Right lobe of liver (tissue), 6 donors: ENCODE measurements at regions not wholly inside any gene's neighbourhood (a gene's known extent, or its start where the extent isn't known, plus 50 kb on each side); places are given as distances from the start of the nearest gene placed in this dataset.

Experiments used
- ATAC-seq, 4 donors: fragments of 200-7000 bp; cut with Tn5 transposase; one replicate each; pipeline ENCODE4 v1.9.1; 2020; ENCODE audit warnings: mild to moderate bottlenecking in 4 of 4, moderate library complexity in 4 of 4
- DNase-seq, 3 donors: peaks; one replicate each; pipeline ENCODE4 v3.0.0-alpha.2; 2020
- H3K27ac ChIP-seq, 3 donors: fragments of 200-600 bp; one replicate each; pipeline ENCODE4 v1.8.0; 2022
- H3K27me3 ChIP-seq, 2 donors: fragments of 200-600 bp; one replicate each; pipeline ENCODE4 v1.8.0; 2022
- H3K36me3 ChIP-seq, 4 donors: fragments of 200-600 bp; sonication (generic) in 1 of 4; one replicate each; pipeline versions ENCODE4 v1.5.1 to v1.8.0; 2017 to 2022; ENCODE audit warnings: control low read depth in 1 of 4
- H3K4me1 ChIP-seq, 4 donors: fragments of 200-600 bp; sonication (generic) in 1 of 4; one replicate each; pipeline versions ENCODE4 v1.5.1 to v1.8.0; 2017 to 2022; ENCODE audit warnings: control low read depth in 1 of 4
- H3K4me3 ChIP-seq, 3 donors: fragments of 200-600 bp; one replicate each; pipeline ENCODE4 v1.8.0; 2022
- H3K9me3 ChIP-seq, 4 donors: fragments of 200-600 bp; sonication (generic) in 1 of 4; one replicate each; pipeline versions ENCODE4 v1.5.1 to v1.8.0; 2017 to 2022; ENCODE audit warnings: control low read depth in 1 of 4
- CTCF ChIP-seq, 4 donors: fragments of 200-600 bp in 3 of 4; fragments of 450-650 bp in 1 of 4; IDR thresholded peaks; one replicate each; pipeline versions ENCODE4 v1.5.1 to v1.8.0; 2016 to 2022; ENCODE audit warnings: antibody characterized with exemption in 4 of 4, mild to moderate bottlenecking in 2 of 4
- POLR2A ChIP-seq: fragments of 450-650 bp; IDR thresholded peaks from one replicate; pipeline ENCODE4 v1.6.1; 2017; ENCODE audit warnings: antibody characterized with exemption, mild to moderate bottlenecking
- WGBS: methylation state at CpG from one replicate; pipeline ENCODE4 v1.1.6; 2018; ENCODE audit warnings: low coverage, low lambda C conversion rate; ENCODE audit not compliant: insufficient coverage; ENCODE audit errors: missing lambda C conversion rate; 5-methylcytosine and 5-hydroxymethylcytosine counted together
- intact Hi-C, 2 donors: fragments of 100-400 bp; cut with DNase I; formaldehyde crosslinking; loops; one replicate each; pipeline versions ENCODE4 v1.11.2 to v1.14.1; 2022
- donor health status: DM: no; HTN: yes; CAD: no.
- donor health status: DM: no; HTN: no; CAD: no.
- donor health status: DM: no; HTN: no; CAD: no.
- donor health status: DM: no; HTN: yes; CAD: no.
- donor health status: DM: no; HTN: yes; CAD: no.

GRCh38 chr14:97177016-97177415 is 379.8 kb downstream of the VRK1 start:
- no peak for DNase-seq
- WGBS, result 25% methylated on average over 6 of the region's 6 CpGs
- no peaks in the 10 kb centered on the region for H3K27me3 ChIP-seq
- H3K27ac ChIP-seq, result no peak overlapping the region
- TF ChIP-seq POLR2A, result no peak
- peak in 3 of 4 donors; percentile 18 to 33 (median 26) for TF ChIP-seq CTCF (IDR thresholded peaks at IDR 0.05)
- peak in 3 of 4 donors; percentile 29 to 33 (median 32) for ATAC-seq
- intact Hi-C loops, result no loop called here
- H3K4me3 ChIP-seq, result no peak overlapping the region
- no peaks in the 10 kb centered on the region for H3K36me3 ChIP-seq
- no peaks in the 10 kb centered on the region for H3K9me3 ChIP-seq
- H3K4me1 ChIP-seq, result no peaks in the 10 kb centered on the region

- H3K4me1 ChIP-seq, result no peaks in the 10 kb centered on the region
- H3K9me3 ChIP-seq, result no peaks in the 10 kb centered on the region
- H3K4me3 ChIP-seq, result no peak overlapping the region
- H3K27me3 ChIP-seq, result no peaks in the 10 kb centered on the region
- WGBS, result 12% methylated on average over 3 of the region's 5 CpGs
- intact Hi-C loops, result no loop called here
- DNase-seq (no peak), ATAC-seq (no peak)
- no peaks in the 10 kb centered on the region for H3K36me3 ChIP-seq
- H3K27ac ChIP-seq, result no peak overlapping the region
- no peak for TF ChIP-seq POLR2A
- no peak for TF ChIP-seq CTCF (IDR thresholded peaks at IDR 0.05)
Observed at GRCh38 chr14:97177635-97178034, 380.5 kb downstream of the VRK1 start.

GRCh38 chr14:97178781-97179180 is 381.6 kb downstream of the VRK1 start:
- no peak for DNase-seq
- Histone ChIP-seq H3K36me3 (no peaks in the 10 kb centered on the region), H3K4me1 (no peaks in the 10 kb centered on the region), H3K9me3 (no peaks in the 10 kb centered on the region), H3K4me3 (no peak overlapping the region), H3K27me3 (no peaks in the 10 kb centered on the region), H3K27ac (no peak overlapping the region)
- peak in 2 of 4 donors; percentile 50 to 71 for ATAC-seq
- TF ChIP-seq POLR2A (no peak), CTCF (IDR thresholded peaks at IDR 0.05) (no peak)
- intact Hi-C loops, result no loop called here
- 37% methylated on average over 3 of the region's 5 CpGs for WGBS

GRCh38 chr14:97179573-97179972 is 382.4 kb downstream of the VRK1 start:
- ATAC-seq (no peak), DNase-seq (no peak)
- Histone ChIP-seq H3K27ac (no peak overlapping the region), H3K36me3 (no peaks in the 10 kb centered on the region), H3K4me3 (no peak overlapping the region), H3K27me3 (no peaks in the 10 kb centered on the region), H3K4me1 (no peaks in the 10 kb centered on the region), H3K9me3 (no peaks in the 10 kb centered on the region)
- WGBS, result 3% methylated on average over 3 of the region's 3 CpGs
- intact Hi-C loops, result no loop called here
- no peak for TF ChIP-seq POLR2A

- no peak for ATAC-seq
- no peak overlapping the region for H3K27ac ChIP-seq
- DNase-seq, result no peak
- no peaks in the 10 kb centered on the region for H3K9me3 ChIP-seq
- no peaks in the 10 kb centered on the region for H3K4me1 ChIP-seq
- no peaks in the 10 kb centered on the region for H3K36me3 ChIP-seq
- intact Hi-C loops, result no loop called here
- no peaks in the 10 kb centered on the region for H3K27me3 ChIP-seq
- WGBS, result 65% methylated on average over 16 of the region's 32 CpGs
- no peak for TF ChIP-seq CTCF (IDR thresholded peaks at IDR 0.05)
- no peak for TF ChIP-seq POLR2A
- H3K4me3 ChIP-seq, result no peak overlapping the region
Observed at GRCh38 chr14:97180304-97181200, 383.4 kb downstream of the VRK1 start.
